ENCODE measurements at regions not wholly inside any gene's neighbourhood (a gene's known extent, or its start where the extent isn't known, plus 50 kb on each side); places are given as distances from the start of the nearest gene placed in this dataset.

GRCh38 chr12:90290980-90291975 is 582.6 kb upstream of the ATP2B1 start:
- Histone ChIP-seq H3K9me3 (ENCODE audit: control insufficient read depth in 1 of 2, low read length in 2 of 2) (peaks cover 2 to 6% of the 10 kb centered on the region in 2 donors), H3K4me1 (ENCODE audit: control insufficient read depth in 1 of 2, insufficient read depth in 2 of 2, low read length in 2 of 2) (no peaks in the 10 kb centered on the region), H3K27me3 (ENCODE audit: low read depth, low read length) (no peaks in the 10 kb centered on the region), H3K4me3 (ENCODE audit: low read depth in 1 of 2, low read length in 2 of 2) (no peak overlapping the region), H3K36me3 (ENCODE audit: control insufficient read depth in 1 of 2, insufficient read depth in 2 of 2, low read length in 2 of 2) (no peaks in the 10 kb centered on the region), H3K27ac (ENCODE audit: low read length) (no peak overlapping the region)

GRCh38 chr12:90287585-90287984 is 578.9 kb upstream of the ATP2B1 start:
- H3K4me1 ChIP-seq (ENCODE audit: control insufficient read depth in 1 of 2, insufficient read depth in 2 of 2, low read length in 2 of 2): no peaks in the 10 kb centered on the region
- no peak overlapping the region for H3K27ac ChIP-seq (ENCODE audit: low read length)
- no peaks in the 10 kb centered on the region for H3K27me3 ChIP-seq (ENCODE audit: low read depth, low read length)
- H3K36me3 ChIP-seq (ENCODE audit: control insufficient read depth in 1 of 2, insufficient read depth in 2 of 2, low read length in 2 of 2): no peaks in the 10 kb centered on the region
- no peak overlapping the region for H3K4me3 ChIP-seq (ENCODE audit: low read depth in 1 of 2, low read length in 2 of 2)
- peaks cover 2 to 6% of the 10 kb centered on the region in 2 donors for H3K9me3 ChIP-seq (ENCODE audit: control insufficient read depth in 1 of 2, low read length in 2 of 2)

GRCh38 chr12:90281154-90281868 is 572.7 kb upstream of the ATP2B1 start:
- Histone ChIP-seq H3K36me3 (ENCODE audit: control insufficient read depth in 1 of 2, insufficient read depth in 2 of 2, low read length in 2 of 2) (no peaks in the 10 kb centered on the region), H3K27ac (ENCODE audit: low read length) (no peak overlapping the region), H3K4me1 (ENCODE audit: control insufficient read depth in 1 of 2, insufficient read depth in 2 of 2, low read length in 2 of 2) (no peaks in the 10 kb centered on the region), H3K9me3 (ENCODE audit: control insufficient read depth in 1 of 2, low read length in 2 of 2) (peaks cover 0 to 7% of the 10 kb centered on the region in 2 donors), H3K4me3 (ENCODE audit: low read depth in 1 of 2, low read length in 2 of 2) (no peak overlapping the region), H3K27me3 (ENCODE audit: low read depth, low read length) (no peaks in the 10 kb centered on the region)

- Histone ChIP-seq H3K36me3 (ENCODE audit: control insufficient read depth in 1 of 2, insufficient read depth in 2 of 2, low read length in 2 of 2) (no peaks in the 10 kb centered on the region), H3K9me3 (ENCODE audit: control insufficient read depth in 1 of 2, low read length in 2 of 2) (peaks cover 0 to 7% of the 10 kb centered on the region in 2 donors), H3K27me3 (ENCODE audit: low read depth, low read length) (no peaks in the 10 kb centered on the region), H3K4me1 (ENCODE audit: control insufficient read depth in 1 of 2, insufficient read depth in 2 of 2, low read length in 2 of 2) (no peaks in the 10 kb centered on the region), H3K4me3 (ENCODE audit: low read depth in 1 of 2, low read length in 2 of 2) (no peak overlapping the region), H3K27ac (ENCODE audit: low read length) (no peak overlapping the region)
Measured at GRCh38 chr12:90280564-90281058, 572.0 kb upstream of the ATP2B1 start.

GRCh38 chr12:90280033-90280432 is 571.4 kb upstream of the ATP2B1 start:
- no peak overlapping the region for H3K27ac ChIP-seq (ENCODE audit: low read length)
- H3K4me3 ChIP-seq (ENCODE audit: low read depth in 1 of 2, low read length in 2 of 2): no peak overlapping the region
- no peaks in the 10 kb centered on the region for H3K27me3 ChIP-seq (ENCODE audit: low read depth, low read length)
- no peaks in the 10 kb centered on the region for H3K4me1 ChIP-seq (ENCODE audit: control insufficient read depth in 1 of 2, insufficient read depth in 2 of 2, low read length in 2 of 2)
- H3K9me3 ChIP-seq (ENCODE audit: control insufficient read depth in 1 of 2, low read length in 2 of 2): peaks cover 0 to 7% of the 10 kb centered on the region in 2 donors
- H3K36me3 ChIP-seq (ENCODE audit: control insufficient read depth in 1 of 2, insufficient read depth in 2 of 2, low read length in 2 of 2): no peaks in the 10 kb centered on the region

- no peaks in the 10 kb centered on the region for H3K9me3 ChIP-seq (ENCODE audit: control insufficient read depth in 1 of 2, low read length in 2 of 2)
- H3K27me3 ChIP-seq (ENCODE audit: low read depth, low read length): no peaks in the 10 kb centered on the region
- no peaks in the 10 kb centered on the region for H3K4me1 ChIP-seq (ENCODE audit: control insufficient read depth in 1 of 2, insufficient read depth in 2 of 2, low read length in 2 of 2)
- H3K27ac ChIP-seq (ENCODE audit: low read length): no peak overlapping the region
- H3K36me3 ChIP-seq (ENCODE audit: control insufficient read depth in 1 of 2, insufficient read depth in 2 of 2, low read length in 2 of 2): no peaks in the 10 kb centered on the region
- no peak overlapping the region for H3K4me3 ChIP-seq (ENCODE audit: low read depth in 1 of 2, low read length in 2 of 2)
Measured at GRCh38 chr12:90275088-90275487, 566.5 kb upstream of the ATP2B1 start.

- H3K4me3 ChIP-seq (ENCODE audit: low read depth in 1 of 2, low read length in 2 of 2): no peak overlapping the region
- H3K36me3 ChIP-seq (ENCODE audit: control insufficient read depth in 1 of 2, insufficient read depth in 2 of 2, low read length in 2 of 2): no peaks in the 10 kb centered on the region
- H3K9me3 ChIP-seq (ENCODE audit: control insufficient read depth in 1 of 2, low read length in 2 of 2): no peaks in the 10 kb centered on the region
- H3K27ac ChIP-seq (ENCODE audit: low read length): no peak overlapping the region
- H3K4me1 ChIP-seq (ENCODE audit: control insufficient read depth in 1 of 2, insufficient read depth in 2 of 2, low read length in 2 of 2): no peaks in the 10 kb centered on the region
- no peaks in the 10 kb centered on the region for H3K27me3 ChIP-seq (ENCODE audit: low read depth, low read length)
Measured at GRCh38 chr12:90274407-90274806, 565.8 kb upstream of the ATP2B1 start.

GRCh38 chr12:90268574-90268973 is 559.9 kb upstream of the ATP2B1 start:
- Histone ChIP-seq H3K4me1 (ENCODE audit: control insufficient read depth in 1 of 2, insufficient read depth in 2 of 2, low read length in 2 of 2) (no peaks in the 10 kb centered on the region), H3K27me3 (ENCODE audit: low read depth, low read length) (no peaks in the 10 kb centered on the region), H3K27ac (ENCODE audit: low read length) (no peak overlapping the region), H3K36me3 (ENCODE audit: control insufficient read depth in 1 of 2, insufficient read depth in 2 of 2, low read length in 2 of 2) (no peaks in the 10 kb centered on the region), H3K4me3 (ENCODE audit: low read depth in 1 of 2, low read length in 2 of 2) (no peak overlapping the region), H3K9me3 (ENCODE audit: control insufficient read depth in 1 of 2, low read length in 2 of 2) (no peaks in the 10 kb centered on the region)

- Histone ChIP-seq H3K4me1 (ENCODE audit: control insufficient read depth in 1 of 2, insufficient read depth in 2 of 2, low read length in 2 of 2) (no peaks in the 10 kb centered on the region), H3K27ac (ENCODE audit: low read length) (no peak overlapping the region), H3K9me3 (ENCODE audit: control insufficient read depth in 1 of 2, low read length in 2 of 2) (no peaks in the 10 kb centered on the region), H3K36me3 (ENCODE audit: control insufficient read depth in 1 of 2, insufficient read depth in 2 of 2, low read length in 2 of 2) (no peaks in the 10 kb centered on the region), H3K4me3 (ENCODE audit: low read depth in 1 of 2, low read length in 2 of 2) (no peak overlapping the region), H3K27me3 (ENCODE audit: low read depth, low read length) (no peaks in the 10 kb centered on the region)
Measured at GRCh38 chr12:90262251-90262650, 553.6 kb upstream of the ATP2B1 start.

GRCh38 chr12:90261283-90261682 is 552.6 kb upstream of the ATP2B1 start:
- Histone ChIP-seq H3K9me3 (ENCODE audit: control insufficient read depth in 1 of 2, low read length in 2 of 2) (no peaks in the 10 kb centered on the region), H3K36me3 (ENCODE audit: control insufficient read depth in 1 of 2, insufficient read depth in 2 of 2, low read length in 2 of 2) (no peaks in the 10 kb centered on the region), H3K4me3 (ENCODE audit: low read depth in 1 of 2, low read length in 2 of 2) (no peak overlapping the region), H3K27me3 (ENCODE audit: low read depth, low read length) (no peaks in the 10 kb centered on the region), H3K27ac (ENCODE audit: low read length) (no peak overlapping the region), H3K4me1 (ENCODE audit: control insufficient read depth in 1 of 2, insufficient read depth in 2 of 2, low read length in 2 of 2) (no peaks in the 10 kb centered on the region)

GRCh38 chr12:90260136-90260535 is 551.5 kb upstream of the ATP2B1 start:
- Histone ChIP-seq H3K4me1 (ENCODE audit: control insufficient read depth in 1 of 2, insufficient read depth in 2 of 2, low read length in 2 of 2) (no peaks in the 10 kb centered on the region), H3K9me3 (ENCODE audit: control insufficient read depth in 1 of 2, low read length in 2 of 2) (no peaks in the 10 kb centered on the region), H3K4me3 (ENCODE audit: low read depth in 1 of 2, low read length in 2 of 2) (no peak overlapping the region), H3K36me3 (ENCODE audit: control insufficient read depth in 1 of 2, insufficient read depth in 2 of 2, low read length in 2 of 2) (no peaks in the 10 kb centered on the region), H3K27me3 (ENCODE audit: low read depth, low read length) (no peaks in the 10 kb centered on the region), H3K27ac (ENCODE audit: low read length) (no peak overlapping the region)

Measured in muscle layer of duodenum (tissue), 2 donors.